SK-N-SH (cell line): ENCODE measurements at regions not wholly inside any gene's neighbourhood (a gene's known extent, or its start where the extent isn't known, plus 50 kb on each side); places are given as distances from the start of the nearest gene placed in this dataset.

Source experiments
- CHD2 ChIP-seq: fragments of 150-350 bp; IDR thresholded peaks from 2 replicates; pipeline ENCODE4 v1.6.1; 2018; ENCODE audit warnings: low read length; ENCODE audit not compliant: partially characterized antibody
- CTCF ChIP-seq: fragments of 200-600 bp; sonication (generic); IDR thresholded peaks from 2 replicates; pipeline ENCODE4 v1.6.1; 2017; ENCODE audit warnings: antibody characterized with exemption, mild to moderate bottlenecking, moderate library complexity
- FOSL2 ChIP-seq: IDR thresholded peaks from 2 replicates; pipeline ENCODE4 v1.4.0; 2012; ENCODE audit warnings: low read depth, mild to moderate bottlenecking, moderate library complexity, borderline replicate concordance
- IRF3 ChIP-seq: fragments of 150-350 bp; IDR thresholded peaks from 2 replicates; pipeline ENCODE4 v1.6.1; 2016; ENCODE audit warnings: mild to moderate bottlenecking, low read depth, low read length
- MAX ChIP-seq: IDR thresholded peaks from 2 replicates; pipeline ENCODE4 v1.4.0; 2012; ENCODE audit warnings: low read depth
- MXI1 ChIP-seq: IDR thresholded peaks from 2 replicates; pipeline ENCODE4 v1.6.1; 2012; ENCODE audit warnings: mild to moderate bottlenecking, low read depth, low read length, improper control_type of control experiment
- RXRA ChIP-seq: IDR thresholded peaks from 2 replicates; pipeline ENCODE4 v1.4.0; 2012; ENCODE audit warnings: low read depth, mild to moderate bottlenecking, borderline replicate concordance
- SMC3 ChIP-seq: IDR thresholded peaks from 2 replicates; pipeline ENCODE4 v1.6.1; 2012; ENCODE audit warnings: low read depth, low read length, improper control_type of control experiment
- TCF12 ChIP-seq: IDR thresholded peaks from 2 replicates; pipeline ENCODE4 v1.4.0; 2012
- TF ChIP-seq, protein P1 (sequence below): IDR thresholded peaks from 2 replicates; pipeline ENCODE4 v1.6.1; 2012; ENCODE audit warnings: mild to moderate bottlenecking, low read depth, low read length, moderate library complexity
- TF ChIP-seq, protein P2 (sequence below): IDR thresholded peaks from 2 replicates; pipeline ENCODE4 v1.4.0; 2012; ENCODE audit warnings: low read depth, borderline replicate concordance

- TF ChIP-seq CTCF (no peak), RXRA (no peak), IRF3 (no peak), MAX (no peak), CHD2 (no peak), FOSL2 (no peak), SMC3 (no peak), TCF12 (no peak), MXI1 (no peak)
- TF ChIP-seq, protein P1, sequence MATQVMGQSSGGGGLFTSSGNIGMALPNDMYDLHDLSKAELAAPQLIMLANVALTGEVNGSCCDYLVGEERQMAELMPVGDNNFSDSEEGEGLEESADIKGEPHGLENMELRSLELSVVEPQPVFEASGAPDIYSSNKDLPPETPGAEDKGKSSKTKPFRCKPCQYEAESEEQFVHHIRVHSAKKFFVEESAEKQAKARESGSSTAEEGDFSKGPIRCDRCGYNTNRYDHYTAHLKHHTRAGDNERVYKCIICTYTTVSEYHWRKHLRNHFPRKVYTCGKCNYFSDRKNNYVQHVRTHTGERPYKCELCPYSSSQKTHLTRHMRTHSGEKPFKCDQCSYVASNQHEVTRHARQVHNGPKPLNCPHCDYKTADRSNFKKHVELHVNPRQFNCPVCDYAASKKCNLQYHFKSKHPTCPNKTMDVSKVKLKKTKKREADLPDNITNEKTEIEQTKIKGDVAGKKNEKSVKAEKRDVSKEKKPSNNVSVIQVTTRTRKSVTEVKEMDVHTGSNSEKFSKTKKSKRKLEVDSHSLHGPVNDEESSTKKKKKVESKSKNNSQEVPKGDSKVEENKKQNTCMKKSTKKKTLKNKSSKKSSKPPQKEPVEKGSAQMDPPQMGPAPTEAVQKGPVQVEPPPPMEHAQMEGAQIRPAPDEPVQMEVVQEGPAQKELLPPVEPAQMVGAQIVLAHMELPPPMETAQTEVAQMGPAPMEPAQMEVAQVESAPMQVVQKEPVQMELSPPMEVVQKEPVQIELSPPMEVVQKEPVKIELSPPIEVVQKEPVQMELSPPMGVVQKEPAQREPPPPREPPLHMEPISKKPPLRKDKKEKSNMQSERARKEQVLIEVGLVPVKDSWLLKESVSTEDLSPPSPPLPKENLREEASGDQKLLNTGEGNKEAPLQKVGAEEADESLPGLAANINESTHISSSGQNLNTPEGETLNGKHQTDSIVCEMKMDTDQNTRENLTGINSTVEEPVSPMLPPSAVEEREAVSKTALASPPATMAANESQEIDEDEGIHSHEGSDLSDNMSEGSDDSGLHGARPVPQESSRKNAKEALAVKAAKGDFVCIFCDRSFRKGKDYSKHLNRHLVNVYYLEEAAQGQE = no peak
- TF ChIP-seq, protein P2, sequence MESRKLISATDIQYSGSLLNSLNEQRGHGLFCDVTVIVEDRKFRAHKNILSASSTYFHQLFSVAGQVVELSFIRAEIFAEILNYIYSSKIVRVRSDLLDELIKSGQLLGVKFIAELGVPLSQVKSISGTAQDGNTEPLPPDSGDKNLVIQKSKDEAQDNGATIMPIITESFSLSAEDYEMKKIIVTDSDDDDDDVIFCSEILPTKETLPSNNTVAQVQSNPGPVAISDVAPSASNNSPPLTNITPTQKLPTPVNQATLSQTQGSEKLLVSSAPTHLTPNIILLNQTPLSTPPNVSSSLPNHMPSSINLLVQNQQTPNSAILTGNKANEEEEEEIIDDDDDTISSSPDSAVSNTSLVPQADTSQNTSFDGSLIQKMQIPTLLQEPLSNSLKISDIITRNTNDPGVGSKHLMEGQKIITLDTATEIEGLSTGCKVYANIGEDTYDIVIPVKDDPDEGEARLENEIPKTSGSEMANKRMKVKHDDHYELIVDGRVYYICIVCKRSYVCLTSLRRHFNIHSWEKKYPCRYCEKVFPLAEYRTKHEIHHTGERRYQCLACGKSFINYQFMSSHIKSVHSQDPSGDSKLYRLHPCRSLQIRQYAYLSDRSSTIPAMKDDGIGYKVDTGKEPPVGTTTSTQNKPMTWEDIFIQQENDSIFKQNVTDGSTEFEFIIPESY = no peak
Measured at GRCh38 chr1:30416221-30416820, 307.1 kb downstream of the MATN1 start.
